OCI-LY7 (cell line): ENCODE measurements at regions not wholly inside any gene's neighbourhood (a gene's known extent, or its start where the extent isn't known, plus 50 kb on each side); places are given as distances from the start of the nearest gene placed in this dataset.

Experiments
- BruUV-seq: library from RNA; stranded (reverse); fragments of 400-500 nt; replicated peaks from 2 replicates; lab custom pipeline; 2021; lab: Mats Ljungman, UMichigan
- CTCF ChIA-PET: fragments of 300-600 bp; sonication (Branson Sonifier 250); formaldehyde crosslinking; loops from one replicate; lab custom pipeline; 2022; ENCODE audit warnings: antibody characterized with exemption; ENCODE audit not compliant: unreplicated experiment; lab: Charles Lee
- POLR2A ChIA-PET: fragments of 300-600 bp; sonication (Branson Sonifier 250); formaldehyde crosslinking; loops from one replicate; lab custom pipeline; 2022; ENCODE audit warnings: antibody characterized with exemption; lab: Charles Lee
- DNase-seq: peaks from one replicate; pipeline ENCODE4 v3.0.0-alpha.2; 2015; ENCODE audit warnings: low spot score
- H2AFZ ChIP-seq: fragments of 200-600 bp; sonication (generic), shearing (Covaris generic); 2 replicates; pipeline ENCODE4 v1.6.1; 2014; ENCODE audit warnings: mild to moderate bottlenecking, antibody characterized with exemption, low read length, moderate library complexity
- H3K27ac ChIP-seq: fragments of 200-600 bp; sonication (generic); 2 replicates; pipeline ENCODE4 v1.5.1; 2014; ENCODE audit warnings: mixed run types, low read depth, mild to moderate bottlenecking, moderate library complexity, low read length, inconsistent platforms; ENCODE audit not compliant: poor library complexity, severe bottlenecking
- H3K36me3 ChIP-seq: fragments of 200-600 bp; sonication (generic); 2 replicates; pipeline ENCODE4 v1.6.1; 2014; ENCODE audit warnings: mild to moderate bottlenecking, antibody characterized with exemption, low read length, moderate library complexity, mixed read lengths; ENCODE audit not compliant: insufficient read depth
- H3K4me1 ChIP-seq: fragments of 200-600 bp; sonication (generic); 2 replicates; pipeline ENCODE4 v1.5.1; 2014; ENCODE audit warnings: mild to moderate bottlenecking, low read length; ENCODE audit not compliant: insufficient read depth, poor library complexity, severe bottlenecking
- H3K4me2 ChIP-seq: fragments of 200-600 bp; sonication (generic); 2 replicates; pipeline ENCODE4 v1.6.1; 2014; ENCODE audit warnings: mild to moderate bottlenecking, low read length
- H3K4me3 ChIP-seq: fragments of 200-600 bp; sonication (generic); 2 replicates; pipeline ENCODE4 v1.5.1; 2014; ENCODE audit warnings: mild to moderate bottlenecking, low read depth, low read length; ENCODE audit not compliant: poor library complexity, severe bottlenecking
- H3K79me2 ChIP-seq: fragments of 200-600 bp; sonication (generic); 2 replicates; pipeline ENCODE4 v1.6.1; 2016; ENCODE audit warnings: low read depth, mild to moderate bottlenecking, low read length, moderate library complexity, mixed read lengths; ENCODE audit not compliant: insufficient read depth
- H3K9me2 ChIP-seq: fragments of 200-600 bp; sonication (generic); 2 replicates; pipeline ENCODE4 v1.6.1; 2016; ENCODE audit warnings: mild to moderate bottlenecking, low read length, mixed read lengths; ENCODE audit not compliant: insufficient read depth
- H3K9me3 ChIP-seq: fragments of 200-600 bp; sonication (generic); 2 replicates; pipeline ENCODE4 v1.6.1; 2014; ENCODE audit warnings: mild to moderate bottlenecking, mixed run types, low read length, mixed read lengths
- H4K20me1 ChIP-seq: fragments of 200-600 bp; sonication (generic); 2 replicates; pipeline ENCODE4 v1.6.1; 2014; ENCODE audit warnings: mild to moderate bottlenecking, antibody characterized with exemption, low read length, moderate library complexity, mixed read lengths; ENCODE audit not compliant: insufficient read depth
- CTCF ChIP-seq: fragments of 200-600 bp; sonication (generic); conservative IDR thresholded peaks from 2 replicates; pipeline ENCODE4 v1.5.1; 2014; ENCODE audit warnings: mild to moderate bottlenecking, antibody characterized with exemption, low read length, moderate library complexity, mixed read lengths
- EZH2phosphoT487 ChIP-seq: fragments of 200-600 bp; sonication (generic); IDR thresholded peaks from 2 replicates; pipeline ENCODE4 v1.6.1; 2018; ENCODE audit warnings: low read depth, borderline replicate concordance, mild to moderate bottlenecking, mixed run types, antibody characterized with exemption, low read length, moderate library complexity, mixed read lengths
- intact Hi-C: fragments of 100-400 bp; cut with micrococcal nuclease; formaldehyde crosslinking; loops from one replicate; pipeline ENCODE4 v1.10.0; 2022; ENCODE audit not compliant: unreplicated experiment

DNA sequence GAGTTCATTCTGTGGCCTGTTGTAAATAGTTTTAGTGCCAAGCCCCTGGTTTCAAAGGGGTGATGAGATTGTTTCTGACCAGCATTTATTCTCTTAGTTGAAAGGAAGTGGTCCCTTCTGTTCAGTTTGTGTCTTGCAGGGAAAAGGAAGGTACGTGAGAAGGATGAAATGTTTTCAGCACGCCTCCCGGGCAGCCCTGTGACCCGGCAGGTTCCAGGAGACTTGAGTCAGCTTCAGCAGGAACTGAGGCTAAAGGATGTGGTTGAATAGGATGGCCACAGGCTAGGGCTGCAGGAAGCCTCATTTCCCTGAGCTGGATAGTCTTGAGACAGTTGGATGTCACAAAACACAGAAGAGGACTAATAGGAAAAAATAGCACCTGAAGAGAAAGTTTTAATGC, 132.4 kb upstream of the SYNDIG1 start:
- DNase-seq: no peak
- BruUV-seq: no TSS peak
- Histone ChIP-seq H3K79me2 (no peaks in the 10 kb centered on the region), H3K4me2 (no peak overlapping the region), H3K36me3 (no peaks in the 10 kb centered on the region), H4K20me1 (no peaks in the 10 kb centered on the region), H3K9me2 (no peaks in the 10 kb centered on the region), H3K9me3 (no peaks in the 10 kb centered on the region), H3K4me3 (no peak overlapping the region), H2AFZ (no peak overlapping the region), H3K4me1 (no peaks in the 10 kb centered on the region), H3K27ac (no peak overlapping the region)
- CTCF ChIA-PET: no interaction called here
- intact Hi-C loops: no loop called here
- POLR2A ChIA-PET: no interaction called here
- TF ChIP-seq EZH2phosphoT487: no peak
- no peak for TF ChIP-seq CTCF

DNA sequence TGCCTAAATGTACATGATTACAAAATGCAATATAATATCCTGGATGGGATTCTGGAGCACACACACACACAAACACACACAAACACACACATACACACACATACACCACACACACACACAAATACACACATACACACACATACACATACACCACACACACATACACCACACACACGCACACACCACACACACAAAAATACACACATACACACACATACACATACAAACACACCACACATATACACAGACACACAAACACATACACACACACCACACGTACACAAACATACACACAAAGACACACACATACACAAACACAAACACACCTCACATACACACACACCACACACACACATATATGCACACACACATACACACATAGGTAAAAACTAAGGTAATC, 134.6 kb upstream of the SYNDIG1 start:
- Histone ChIP-seq H2AFZ (no peak overlapping the region), H4K20me1 (no peaks in the 10 kb centered on the region), H3K4me3 (no peak overlapping the region), H3K79me2 (no peaks in the 10 kb centered on the region), H3K36me3 (no peaks in the 10 kb centered on the region), H3K9me3 (no peaks in the 10 kb centered on the region), H3K27ac (no peak overlapping the region), H3K4me2 (no peak overlapping the region), H3K9me2 (no peaks in the 10 kb centered on the region), H3K4me1 (no peaks in the 10 kb centered on the region)
- CTCF ChIA-PET: no interaction called here
- no TSS peak for BruUV-seq
- no peak for TF ChIP-seq EZH2phosphoT487
- no peak for TF ChIP-seq CTCF
- DNase-seq: no peak
- POLR2A ChIA-PET: no interaction called here
- intact Hi-C loops: no loop called here

GRCh38 chr20:24332956-24333355, 136.5 kb upstream of the SYNDIG1 start:
- TF ChIP-seq CTCF (no peak), EZH2phosphoT487 (no peak)
- DNase-seq: no peak
- intact Hi-C loops: no loop called here
- BruUV-seq: no TSS peak
- no peak overlapping the region for H3K4me3 ChIP-seq
- ChIA-PET POLR2A (no interaction called here), CTCF (no interaction called here)
- no peaks in the 10 kb centered on the region for H3K9me2 ChIP-seq
- no peaks in the 10 kb centered on the region for H3K79me2 ChIP-seq
- H3K36me3 ChIP-seq: no peaks in the 10 kb centered on the region
- H3K4me2 ChIP-seq: no peak overlapping the region
- no peak overlapping the region for H3K27ac ChIP-seq
- H2AFZ ChIP-seq: no peak overlapping the region
- no peaks in the 10 kb centered on the region for H3K9me3 ChIP-seq
- no peaks in the 10 kb centered on the region for H3K4me1 ChIP-seq
- H4K20me1 ChIP-seq: no peaks in the 10 kb centered on the region
